Kidney capillary endothelial cell (primary cell): ENCODE measurements at regions not wholly inside any gene's neighbourhood (a gene's known extent, or its start where the extent isn't known, plus 50 kb on each side); places are given as distances from the start of the nearest gene placed in this dataset.
"Not testable (repeated sequence)": the region's sequence is repeated elsewhere in the genome, so short reads cannot be mapped to it uniquely, and the experiment has no call there.

ENCODE experiments used
- DNase-seq: peaks from one replicate; pipeline ENCODE4 v3.0.0-alpha.2; 2018; ENCODE audit warnings: low spot score

DNA sequence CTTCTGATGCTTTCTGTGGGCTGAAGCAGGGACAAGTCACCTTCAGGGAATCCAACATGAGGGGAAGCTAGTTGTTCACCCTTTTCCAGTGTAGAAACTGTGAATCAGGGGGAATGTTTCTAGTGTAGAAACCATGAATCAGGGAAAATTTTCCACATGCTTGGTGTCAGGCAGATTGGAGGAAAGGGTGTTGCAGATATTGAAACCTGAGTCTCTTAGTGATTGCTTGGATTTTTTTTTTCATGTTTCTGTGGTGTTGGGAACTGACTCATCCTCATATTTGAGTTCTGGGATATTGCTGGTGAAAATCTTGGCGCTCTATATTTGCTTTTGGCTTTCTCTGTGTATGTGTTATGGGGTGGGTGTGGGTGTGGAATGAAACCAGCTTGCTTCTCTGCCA, 144.5 kb upstream of the FBXO33 start:
- no peak for DNase-seq

DNA sequence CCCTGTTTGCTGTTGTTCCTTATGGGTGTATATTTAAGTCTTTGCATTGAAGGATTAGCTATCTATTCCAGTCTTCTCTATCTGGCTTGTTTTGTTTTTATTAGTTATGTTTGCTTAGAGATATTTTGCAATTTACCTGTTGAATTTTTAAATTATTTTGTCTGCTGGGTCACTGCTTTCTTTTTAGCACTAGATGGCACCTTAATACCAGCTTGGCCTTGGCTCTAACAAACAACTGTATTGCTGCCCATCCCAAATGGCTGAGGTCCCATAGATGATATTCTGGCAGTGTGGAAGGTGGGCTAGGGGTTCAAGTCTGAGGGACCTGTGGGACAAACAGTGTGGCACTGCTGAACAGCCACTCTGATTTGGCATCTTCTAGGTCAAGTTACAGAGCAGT, 144.0 kb upstream of the FBXO33 start:
- DNase-seq = no peak

DNA sequence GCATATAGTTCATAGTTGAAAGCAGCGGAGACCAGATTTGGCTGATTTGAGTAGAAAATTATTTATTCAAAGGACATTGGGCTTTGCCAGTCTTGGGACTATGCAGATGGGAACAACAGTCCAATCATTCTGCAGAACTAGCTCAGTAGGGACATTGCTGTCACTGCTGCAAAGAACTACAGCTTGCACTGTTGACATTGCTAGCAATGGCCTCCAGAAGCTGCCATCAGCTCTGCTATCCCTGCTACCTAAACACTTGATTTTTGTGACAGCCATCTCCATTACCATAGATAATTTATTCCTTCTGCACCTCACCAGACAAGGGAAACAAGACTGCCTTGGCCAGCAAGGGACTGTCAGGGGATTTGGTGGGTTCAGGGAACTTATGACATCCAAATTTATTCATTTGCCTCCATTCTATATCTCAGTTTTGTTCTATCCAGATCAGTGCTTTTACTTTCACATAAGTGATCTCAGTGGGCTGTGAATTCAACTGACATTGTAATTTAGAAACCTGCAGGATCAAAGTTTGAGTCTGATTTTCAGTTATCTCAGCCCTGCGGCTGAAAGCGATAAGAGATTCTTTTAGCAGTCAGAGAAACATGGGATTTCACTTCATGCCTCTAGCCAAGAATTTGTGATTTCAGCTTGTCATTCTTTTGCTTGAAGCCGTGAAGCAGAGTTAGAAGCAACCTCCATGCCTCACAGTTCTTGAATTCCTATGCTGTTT, 136.7 kb upstream of the FBXO33 start:
- no peak for DNase-seq

- DNase-seq = no peak
Measured at GRCh38 chr14:39566795-39567194, 134.6 kb upstream of the FBXO33 start.

DNA sequence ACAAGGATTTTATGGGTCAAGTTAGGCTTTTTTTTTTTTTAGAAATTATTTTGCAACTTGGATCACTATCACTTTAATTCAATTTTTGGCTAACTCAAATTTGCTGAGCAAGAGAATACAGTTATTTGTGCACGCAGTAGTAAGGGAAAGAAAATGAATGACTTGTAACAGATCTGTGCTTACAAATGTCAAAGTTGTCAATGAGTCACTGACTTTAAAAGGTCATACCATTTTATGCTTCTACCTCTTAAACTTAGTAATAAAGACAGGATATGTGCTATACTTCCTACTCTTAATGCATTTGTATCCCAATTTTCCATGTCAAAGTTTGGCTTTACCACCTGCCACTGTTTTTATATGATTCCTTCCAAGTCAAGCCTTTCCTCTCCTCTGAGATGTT, 131.1 kb upstream of the FBXO33 start:
- no peak for DNase-seq

GRCh38 chr14:39562175-39562574, 129.9 kb upstream of the FBXO33 start:
- DNase-seq = no peak

- DNase-seq = peak; percentile 0
Measured at GRCh38 chr14:39558525-39558924, 126.3 kb upstream of the FBXO33 start.

- no peak for DNase-seq
Measured at GRCh38 chr14:39555749-39556148, 123.5 kb upstream of the FBXO33 start.

DNA sequence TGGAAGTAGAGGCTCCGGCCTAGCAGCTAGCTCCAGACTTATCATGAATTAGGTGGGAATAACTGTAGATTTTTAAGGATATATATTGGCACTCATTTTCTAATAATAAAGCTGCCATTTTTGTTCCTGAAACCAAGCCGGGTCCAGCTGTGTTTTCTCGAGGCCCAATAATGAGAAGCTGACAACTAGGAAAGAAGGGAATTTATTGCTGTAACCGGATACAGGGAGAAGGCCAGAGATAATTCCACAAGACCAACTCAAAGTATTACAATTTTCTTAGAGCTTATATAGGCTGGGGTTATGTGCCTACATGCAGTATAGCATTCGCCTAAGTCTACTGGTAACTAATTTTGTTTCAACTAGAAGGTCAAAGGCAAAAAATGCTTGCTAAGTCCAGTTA, 122.3 kb upstream of the FBXO33 start:
- DNase-seq = no peak

- DNase-seq = no peak
Measured at GRCh38 chr14:39548358-39548757, 116.1 kb upstream of the FBXO33 start.

- no peak for DNase-seq
Measured at GRCh38 chr14:39547845-39548244, 115.6 kb upstream of the FBXO33 start.

GRCh38 chr14:39505812-39506211, 73.6 kb upstream of the FBXO33 start:
- no peak for DNase-seq

DNA sequence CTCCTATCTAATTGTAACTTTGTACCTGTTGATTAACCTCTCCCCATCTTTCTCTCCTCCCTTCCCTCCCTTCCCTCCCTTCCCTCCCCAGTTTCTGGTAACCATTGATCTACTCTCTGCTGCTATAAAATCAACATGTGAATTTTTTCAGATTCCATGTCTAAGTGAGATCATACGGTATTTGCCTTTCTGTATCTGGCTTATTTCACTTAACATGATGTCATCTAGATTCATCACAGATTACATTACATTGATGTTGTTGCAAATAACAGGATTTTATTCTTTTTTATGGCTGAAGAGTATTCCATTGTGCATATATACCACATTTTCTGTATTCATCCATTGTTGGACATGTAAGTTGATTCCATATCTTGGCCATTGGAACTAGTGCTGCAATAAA, 68.0 kb upstream of the FBXO33 start:
- DNase-seq = no peak

DNA sequence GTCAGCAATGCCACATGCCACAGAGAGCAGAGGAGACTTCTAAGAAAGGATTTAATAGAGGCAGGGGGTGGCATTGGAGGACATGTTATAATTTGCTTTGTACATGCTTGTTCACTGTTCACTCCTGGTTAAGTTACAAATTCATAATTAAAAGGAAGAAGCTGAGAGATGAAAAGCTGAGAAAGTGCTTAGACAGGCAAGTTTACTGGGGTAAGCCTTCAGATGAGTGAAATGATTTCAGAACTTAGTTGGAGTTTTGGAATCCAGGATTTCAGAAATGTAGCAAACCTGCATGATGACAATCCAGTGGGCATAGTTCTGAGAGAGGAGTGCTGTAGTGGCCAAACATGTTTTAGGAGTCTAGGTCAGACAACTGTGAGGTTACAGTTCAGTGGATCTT, 67.3 kb upstream of the FBXO33 start:
- no peak for DNase-seq

GRCh38 chr14:39497677-39498076, 65.4 kb upstream of the FBXO33 start:
- not testable (repeated sequence) for DNase-seq

DNA sequence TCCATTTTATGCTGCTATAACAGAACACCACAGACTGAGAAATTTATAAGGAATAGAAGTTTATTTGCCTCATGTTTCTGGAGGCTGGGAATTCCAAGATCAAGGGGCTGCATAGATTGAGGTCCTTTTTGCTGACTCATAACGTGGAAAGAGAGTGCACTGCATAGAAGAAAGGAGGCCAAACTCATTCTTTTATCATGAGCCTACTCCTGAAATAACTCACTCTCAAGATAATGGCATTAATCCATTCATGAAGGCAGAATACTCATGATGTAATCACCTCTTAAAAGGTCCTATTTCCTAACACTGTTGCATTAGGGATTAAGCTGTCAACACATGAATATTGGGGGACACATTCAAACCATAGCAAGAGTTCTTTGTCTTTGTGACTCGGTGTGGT, 60.0 kb upstream of the FBXO33 start:
- no peak for DNase-seq

GRCh38 chr14:39491134-39491571, 58.9 kb upstream of the FBXO33 start:
- peak; percentile 28 for DNase-seq

- DNase-seq = no peak
Measured at GRCh38 chr14:39488600-39488999, 56.4 kb upstream of the FBXO33 start.

- no peak for DNase-seq
Measured at GRCh38 chr14:39483682-39484081, 51.4 kb upstream of the FBXO33 start.
